Upper lobe of left lung (tissue), 6 donors: ENCODE measurements at regions not wholly inside any gene's neighbourhood (a gene's known extent, or its start where the extent isn't known, plus 50 kb on each side); places are given as distances from the start of the nearest gene placed in this dataset.

Source experiments
- ATAC-seq, 2 donors: fragments of 200-7000 bp; cut with Tn5 transposase; one replicate each; pipeline ENCODE4 v1.9.1; 2022; ENCODE audit warnings: mild to moderate bottlenecking in 2 of 2, moderate library complexity in 2 of 2; ENCODE audit not compliant: low FRiP score in 2 of 2
- DNase-seq, 2 donors: peaks; one replicate each; pipeline ENCODE4 v3.0.0-alpha.2; 2019 to 2020
- H3K27ac ChIP-seq, 4 donors: fragments of 200-600 bp; sonication (generic); one replicate each; pipeline ENCODE4 v1.5.1; 2016 to 2019
- H3K27me3 ChIP-seq, 4 donors: fragments of 200-600 bp; sonication (generic); one replicate each; pipeline ENCODE4 v1.5.1; 2017 to 2019
- H3K36me3 ChIP-seq, 4 donors: fragments of 200-600 bp; sonication (generic); one replicate each; pipeline ENCODE4 v1.5.1; 2016 to 2019
- H3K4me1 ChIP-seq, 4 donors: fragments of 200-600 bp; sonication (generic); one replicate each; pipeline ENCODE4 v1.5.1; 2018 to 2019
- H3K4me3 ChIP-seq, 4 donors: fragments of 200-600 bp; sonication (generic); one replicate each; pipeline ENCODE4 v1.5.1; 2017 to 2019; ENCODE audit warnings: mild to moderate bottlenecking in 2 of 4, moderate library complexity in 1 of 4
- H3K9me3 ChIP-seq, 4 donors: fragments of 200-600 bp; sonication (generic); one replicate each; pipeline ENCODE4 v1.5.1; 2018 to 2019
- EP300 ChIP-seq, 4 donors: sonication (generic); formaldehyde crosslinking; IDR thresholded peaks; one replicate each; pipeline ENCODE4 v1.5.1; 2017; ENCODE audit warnings: antibody characterized with exemption in 4 of 4, control low read depth in 2 of 4
- POLR2A ChIP-seq, 4 donors: fragments of 450-650 bp; IDR thresholded peaks; one replicate each; pipeline ENCODE4 v1.5.1; 2016 to 2017; ENCODE audit warnings: antibody characterized with exemption in 4 of 4, mild to moderate bottlenecking in 2 of 4
- POLR2AphosphoS5 ChIP-seq, 2 donors: sonication (generic); formaldehyde crosslinking; IDR thresholded peaks; one replicate each; pipeline ENCODE4 v1.5.1; 2017; ENCODE audit warnings: antibody characterized with exemption in 2 of 2
- WGBS, 2 donors: methylation state at CpG; one replicate each; pipeline ENCODE4 v1.1.5; 2017 to 2018; 5-methylcytosine and 5-hydroxymethylcytosine counted together
- TF ChIP-seq, protein P1 (sequence below), 6 experiments: fragments of 450-650 bp in 4 of 6; fragments of 200-600 bp in 2 of 6; sonication (generic) in 2 of 6; IDR thresholded peaks; one replicate each; pipeline ENCODE4 v1.5.1; 2016 to 2019; ENCODE audit warnings: antibody characterized with exemption in 6 of 6
- donor health status: DM: no; HTN: no; CAD: no; lungs with moderate emphysema.
- donor health status: DM: no; HTN: yes; CAD: no; lungs with severe emphysema.

DNA sequence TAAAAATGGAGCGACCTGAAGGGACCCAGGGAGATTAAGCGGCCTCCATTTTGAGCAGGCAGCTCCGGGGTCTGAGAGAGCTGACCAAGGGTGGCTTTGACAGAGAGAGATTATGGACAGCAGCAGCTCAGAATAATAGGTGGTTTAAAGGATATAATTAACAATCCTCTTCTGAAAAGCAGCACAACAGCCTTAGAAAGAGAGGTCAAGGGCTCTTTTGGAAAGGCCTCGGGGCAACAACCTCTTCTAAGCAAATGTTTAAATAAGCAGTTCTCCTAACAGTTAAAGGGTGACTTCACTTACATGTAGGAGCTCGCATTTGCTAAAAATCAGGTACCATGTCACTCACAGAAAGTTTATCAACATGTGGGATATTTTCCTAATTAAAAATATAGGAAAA lies 87.2 kb upstream of the FRMD6 start:
- H3K36me3 ChIP-seq: no peaks in the 10 kb centered on the region
- WGBS, 2 donors: 69 to 79% methylated on average over 5 of the region's 5 CpGs
- no peak for DNase-seq
- H3K27me3 ChIP-seq: no peaks in the 10 kb centered on the region
- H3K4me1 ChIP-seq: peaks cover 0 to 4% (median 0%) of the 10 kb centered on the region in 4 donors
- no peak for TF ChIP-seq POLR2A (IDR thresholded peaks at IDR 0.05)
- TF ChIP-seq, protein P1, sequence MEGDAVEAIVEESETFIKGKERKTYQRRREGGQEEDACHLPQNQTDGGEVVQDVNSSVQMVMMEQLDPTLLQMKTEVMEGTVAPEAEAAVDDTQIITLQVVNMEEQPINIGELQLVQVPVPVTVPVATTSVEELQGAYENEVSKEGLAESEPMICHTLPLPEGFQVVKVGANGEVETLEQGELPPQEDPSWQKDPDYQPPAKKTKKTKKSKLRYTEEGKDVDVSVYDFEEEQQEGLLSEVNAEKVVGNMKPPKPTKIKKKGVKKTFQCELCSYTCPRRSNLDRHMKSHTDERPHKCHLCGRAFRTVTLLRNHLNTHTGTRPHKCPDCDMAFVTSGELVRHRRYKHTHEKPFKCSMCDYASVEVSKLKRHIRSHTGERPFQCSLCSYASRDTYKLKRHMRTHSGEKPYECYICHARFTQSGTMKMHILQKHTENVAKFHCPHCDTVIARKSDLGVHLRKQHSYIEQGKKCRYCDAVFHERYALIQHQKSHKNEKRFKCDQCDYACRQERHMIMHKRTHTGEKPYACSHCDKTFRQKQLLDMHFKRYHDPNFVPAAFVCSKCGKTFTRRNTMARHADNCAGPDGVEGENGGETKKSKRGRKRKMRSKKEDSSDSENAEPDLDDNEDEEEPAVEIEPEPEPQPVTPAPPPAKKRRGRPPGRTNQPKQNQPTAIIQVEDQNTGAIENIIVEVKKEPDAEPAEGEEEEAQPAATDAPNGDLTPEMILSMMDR (IDR thresholded peaks at IDR 0.05): no peak
- TF ChIP-seq EP300 (IDR thresholded peaks at IDR 0.05): no peak
- no peak for TF ChIP-seq POLR2AphosphoS5 (IDR thresholded peaks at IDR 0.05)
- no peak overlapping the region for H3K4me3 ChIP-seq
- H3K9me3 ChIP-seq: no peaks in the 10 kb centered on the region
- no peak for ATAC-seq
- no peak overlapping the region for H3K27ac ChIP-seq

DNA sequence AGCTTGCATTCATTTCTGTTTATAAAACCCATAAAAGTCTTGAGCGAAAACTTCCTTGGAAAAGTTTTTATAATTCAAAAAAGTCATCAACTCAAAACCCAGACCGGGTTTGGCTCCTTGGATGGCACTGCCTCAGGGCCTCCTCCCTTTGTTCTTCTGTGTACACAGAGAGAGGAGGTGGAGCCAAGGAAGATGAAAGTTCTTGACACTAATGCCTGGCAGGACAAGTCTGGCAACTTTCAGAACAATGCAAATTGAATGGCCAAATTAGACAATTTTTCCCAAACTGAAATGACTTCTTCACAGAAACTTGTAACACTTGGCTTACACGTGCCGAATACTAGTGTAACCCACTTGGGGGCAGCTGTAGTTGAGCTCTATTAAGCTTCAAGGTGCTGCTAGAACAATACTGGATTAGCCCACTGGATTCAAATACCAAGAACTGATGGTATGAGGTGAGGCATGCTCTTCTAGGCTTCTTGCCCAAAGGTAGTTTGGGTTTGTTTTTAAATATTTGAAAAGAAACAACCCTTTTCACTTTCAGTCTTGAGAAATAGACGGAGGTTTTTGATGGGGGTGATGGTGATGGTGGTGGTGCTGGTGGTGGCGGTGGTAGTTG lies 86.6 kb upstream of the FRMD6 start:
- ATAC-seq: no peak
- 53 to 60% methylated on average over 6 of the region's 6 CpGs for WGBS, 2 donors
- no peak for DNase-seq

DNA sequence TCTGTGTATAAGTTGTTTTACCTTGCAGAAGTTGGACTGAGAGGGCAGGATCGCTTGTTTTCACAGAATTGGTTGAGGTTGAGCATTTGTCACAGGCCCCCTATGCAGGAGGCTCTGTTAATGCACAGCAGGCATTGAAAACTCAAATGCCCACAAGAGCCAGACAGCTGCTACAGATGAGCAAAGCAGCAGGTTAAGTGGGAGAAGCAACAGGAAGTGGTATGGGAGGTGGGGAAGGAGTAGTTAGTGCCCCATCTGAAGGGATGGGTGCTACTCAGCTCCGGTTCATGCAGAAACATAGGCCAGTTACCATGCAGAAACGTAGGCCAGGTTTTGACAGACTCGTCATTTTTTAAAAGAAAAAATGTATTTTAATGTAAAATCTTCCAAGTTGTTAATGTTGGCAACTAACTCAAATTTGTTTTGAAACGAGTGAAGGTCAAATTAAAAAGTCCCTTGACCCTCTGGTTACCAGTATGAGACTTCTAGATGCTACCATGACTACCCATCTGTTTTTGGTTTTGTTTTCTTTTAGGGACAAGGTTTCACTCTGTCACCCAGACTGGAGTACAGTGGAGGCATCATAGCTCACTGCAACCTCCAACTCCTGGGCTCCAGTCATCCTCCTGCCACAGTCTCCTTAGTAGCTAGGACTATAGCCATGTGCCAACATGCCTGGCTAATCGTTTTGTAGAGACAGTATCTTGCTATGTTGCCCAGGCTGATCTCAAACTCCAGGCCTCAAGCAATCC lies 84.7 kb upstream of the FRMD6 start:
- 69 to 72% methylated on average over 6 of the region's 6 CpGs for WGBS, 2 donors
- TF ChIP-seq, protein P1 (IDR thresholded peaks at IDR 0.05): no peak
- TF ChIP-seq EP300 (IDR thresholded peaks at IDR 0.05): no peak
- TF ChIP-seq POLR2AphosphoS5 (IDR thresholded peaks at IDR 0.05): no peak
- no peak for TF ChIP-seq POLR2A (IDR thresholded peaks at IDR 0.05)

More for the DNA sequence above, 86.6 kb upstream of the FRMD6 start:
- Histone ChIP-seq H3K9me3 (no peaks in the 10 kb centered on the region), H3K4me1 (peaks cover 0 to 4% (median 0%) of the 10 kb centered on the region in 4 donors), H3K36me3 (no peaks in the 10 kb centered on the region), H3K27ac (no peak overlapping the region), H3K4me3 (no peak overlapping the region), H3K27me3 (no peaks in the 10 kb centered on the region)
- TF ChIP-seq POLR2AphosphoS5 (IDR thresholded peaks at IDR 0.05) (no peak), POLR2A (IDR thresholded peaks at IDR 0.05) (no peak), EP300 (IDR thresholded peaks at IDR 0.05) (no peak)
- TF ChIP-seq, protein P1 (IDR thresholded peaks at IDR 0.05): no peak

DNA sequence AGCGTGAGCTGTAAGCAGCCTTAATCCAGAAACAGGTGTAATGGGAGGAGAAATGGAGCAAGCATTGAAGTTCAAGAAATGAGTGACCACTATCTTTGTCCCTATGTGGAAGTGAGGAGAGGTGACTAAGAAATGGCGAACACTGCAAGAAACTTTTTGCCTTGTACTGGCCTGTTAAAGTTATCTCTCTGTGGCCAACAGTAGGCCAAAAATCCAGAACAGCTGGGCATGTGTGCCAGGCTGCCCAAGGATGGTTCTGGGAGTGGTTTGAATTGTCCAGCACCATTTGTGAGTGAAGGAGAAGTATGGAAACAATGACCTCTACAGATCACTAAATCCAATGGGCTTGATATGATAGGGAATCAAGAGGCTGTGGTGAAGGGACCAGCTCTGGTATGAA lies 83.3 kb upstream of the FRMD6 start:
- H3K27me3 ChIP-seq: no peaks in the 10 kb centered on the region
- ATAC-seq: no peak
- H3K27ac ChIP-seq: no peak overlapping the region
- H3K9me3 ChIP-seq: no peaks in the 10 kb centered on the region
- WGBS, 2 donors: 90 to 95% methylated on average over 2 of the region's 2 CpGs
- H3K36me3 ChIP-seq: no peaks in the 10 kb centered on the region
- no peak overlapping the region for H3K4me3 ChIP-seq
- TF ChIP-seq, protein P1 (IDR thresholded peaks at IDR 0.05): no peak
- TF ChIP-seq POLR2AphosphoS5 (IDR thresholded peaks at IDR 0.05) (no peak), POLR2A (IDR thresholded peaks at IDR 0.05) (no peak), EP300 (IDR thresholded peaks at IDR 0.05) (no peak)
- no peak for DNase-seq
- H3K4me1 ChIP-seq: peaks cover 0 to 4% (median 0%) of the 10 kb centered on the region in 4 donors

More for the DNA sequence above, 84.7 kb upstream of the FRMD6 start:
- H3K4me3 ChIP-seq: no peak overlapping the region
- no peak overlapping the region for H3K27ac ChIP-seq
- no peaks in the 10 kb centered on the region for H3K27me3 ChIP-seq
- H3K36me3 ChIP-seq: no peaks in the 10 kb centered on the region
- peaks cover 0 to 4% (median 0%) of the 10 kb centered on the region in 4 donors for H3K4me1 ChIP-seq
- DNase-seq (no peak), ATAC-seq (no peak)
- H3K9me3 ChIP-seq: no peaks in the 10 kb centered on the region
